HepG2 (cell line): ENCODE measurements at regions not wholly inside any gene's neighbourhood (a gene's known extent, or its start where the extent isn't known, plus 50 kb on each side); places are given as distances from the start of the nearest gene placed in this dataset.

Experiments used
- ATF7 ChIP-seq, 2 experiments: fragments of 450-650 bp in 1 of 2; sonication (generic) in 1 of 2; formaldehyde crosslinking in 1 of 2; IDR thresholded peaks; 2 replicates each; pipeline versions ENCODE4 v1.4.0 to v1.6.1; 2016 to 2020; ENCODE audit warnings: antibody characterized with exemption in 1 of 2, mild to moderate bottlenecking in 1 of 2, missing genetic modification reagents in 1 of 2
- GFI1 ChIP-seq: sonication (generic); formaldehyde crosslinking; IDR thresholded peaks from 2 replicates; pipeline ENCODE4 v1.5.0; 2020; ENCODE audit warnings: missing genetic modification reagents, mild to moderate bottlenecking, borderline replicate concordance
- KDM3A ChIP-seq: IDR thresholded peaks from 2 replicates; pipeline ENCODE4 v1.6.1; 2018; ENCODE audit warnings: low read depth, missing compliant biosample characterization
- MXD4 ChIP-seq: IDR thresholded peaks from 2 replicates; pipeline ENCODE4 v1.6.1; 2016; ENCODE audit warnings: mild to moderate bottlenecking, missing biosample characterization, missing genetic modification reagents
- NBN ChIP-seq: fragments of 450-650 bp; conservative IDR thresholded peaks from 2 replicates; pipeline ENCODE4 v1.6.1; 2017
- ZNF34 ChIP-seq: sonication (generic); formaldehyde crosslinking; IDR thresholded peaks from 2 replicates; pipeline ENCODE4 v1.4.0; 2020; ENCODE audit warnings: mild to moderate bottlenecking, missing genetic modification reagents, borderline replicate concordance
- ZNF343 ChIP-seq: sonication (generic); formaldehyde crosslinking; IDR thresholded peaks from 2 replicates; pipeline ENCODE4 v1.4.0; 2020; ENCODE audit warnings: mild to moderate bottlenecking, missing genetic modification reagents
- ZNF567 ChIP-seq: sonication (generic); formaldehyde crosslinking; IDR thresholded peaks from 2 replicates; pipeline ENCODE4 v1.8.1; 2023; ENCODE audit warnings: mild to moderate bottlenecking, missing genetic modification reagents, borderline replicate concordance
- TF ChIP-seq, protein P1 (sequence below): sonication (generic); formaldehyde crosslinking; IDR thresholded peaks from 2 replicates; pipeline ENCODE4 v1.8.0; 2022; ENCODE audit warnings: mild to moderate bottlenecking, missing genetic modification reagents; ENCODE audit not compliant: insufficient replicate concordance
- TF ChIP-seq, protein P2 (sequence below): IDR thresholded peaks from 2 replicates; pipeline ENCODE4 v1.6.1; 2016; ENCODE audit warnings: mild to moderate bottlenecking
- TF ChIP-seq, protein P3 (sequence below): sonication (generic); formaldehyde crosslinking; IDR thresholded peaks from 2 replicates; pipeline ENCODE4 v1.4.0; 2020; ENCODE audit warnings: missing genetic modification reagents, borderline replicate concordance
- TF ChIP-seq, protein P4 (sequence below): sonication (generic); formaldehyde crosslinking; IDR thresholded peaks from 2 replicates; pipeline ENCODE4 v1.9.0; 2021; ENCODE audit warnings: mild to moderate bottlenecking, missing genetic modification reagents
- TF ChIP-seq, protein P5 (sequence below): sonication (generic); formaldehyde crosslinking; IDR thresholded peaks from 2 replicates; pipeline ENCODE4 v1.9.0; 2022; ENCODE audit warnings: low read depth, missing genetic modification reagents

DNA sequence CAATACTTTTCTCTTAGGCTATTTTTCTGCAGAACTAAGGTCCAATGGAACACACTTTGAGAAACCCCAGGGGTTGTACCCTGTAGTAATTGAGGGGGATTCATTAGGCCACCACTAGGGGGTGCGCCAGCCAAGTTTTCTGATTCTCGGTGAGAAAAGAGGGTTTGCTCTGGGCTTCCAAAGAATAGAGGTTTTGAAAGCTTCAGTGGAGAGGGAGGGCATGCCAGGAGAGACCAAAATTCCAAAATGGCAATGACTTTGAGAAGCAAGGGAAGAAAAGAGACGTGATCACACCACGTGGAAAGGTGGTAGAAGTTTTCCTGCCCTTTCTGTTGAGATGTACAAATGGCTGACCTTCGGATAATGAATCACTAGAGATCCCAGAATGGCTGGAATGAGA is 323.3 kb downstream of the RPS6KC1 start (continued):
- TF ChIP-seq NBN: no peak
- no peak for TF ChIP-seq GFI1 (CRISPR knock-in tag)
- peak; percentile 63 for TF ChIP-seq KDM3A
- TF ChIP-seq MXD4 (CRISPR knock-in tag): 0 out of 2 replicates have a peak, but pooled peaks have one; percentile 39
- TF ChIP-seq, protein P1, sequence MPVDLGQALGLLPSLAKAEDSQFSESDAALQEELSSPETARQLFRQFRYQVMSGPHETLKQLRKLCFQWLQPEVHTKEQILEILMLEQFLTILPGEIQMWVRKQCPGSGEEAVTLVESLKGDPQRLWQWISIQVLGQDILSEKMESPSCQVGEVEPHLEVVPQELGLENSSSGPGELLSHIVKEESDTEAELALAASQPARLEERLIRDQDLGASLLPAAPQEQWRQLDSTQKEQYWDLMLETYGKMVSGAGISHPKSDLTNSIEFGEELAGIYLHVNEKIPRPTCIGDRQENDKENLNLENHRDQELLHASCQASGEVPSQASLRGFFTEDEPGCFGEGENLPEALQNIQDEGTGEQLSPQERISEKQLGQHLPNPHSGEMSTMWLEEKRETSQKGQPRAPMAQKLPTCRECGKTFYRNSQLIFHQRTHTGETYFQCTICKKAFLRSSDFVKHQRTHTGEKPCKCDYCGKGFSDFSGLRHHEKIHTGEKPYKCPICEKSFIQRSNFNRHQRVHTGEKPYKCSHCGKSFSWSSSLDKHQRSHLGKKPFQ (CRISPR knock-in tag): no peak
- no peak for TF ChIP-seq ATF7 (IDR thresholded peaks at IDR 0.05)
- TF ChIP-seq ATF7 (CRISPR knock-in tag; IDR thresholded peaks at IDR 0.05): no peak
- TF ChIP-seq ZNF34 (CRISPR knock-in tag): no peak
- TF ChIP-seq ZNF567: no peak
- TF ChIP-seq, protein P2, sequence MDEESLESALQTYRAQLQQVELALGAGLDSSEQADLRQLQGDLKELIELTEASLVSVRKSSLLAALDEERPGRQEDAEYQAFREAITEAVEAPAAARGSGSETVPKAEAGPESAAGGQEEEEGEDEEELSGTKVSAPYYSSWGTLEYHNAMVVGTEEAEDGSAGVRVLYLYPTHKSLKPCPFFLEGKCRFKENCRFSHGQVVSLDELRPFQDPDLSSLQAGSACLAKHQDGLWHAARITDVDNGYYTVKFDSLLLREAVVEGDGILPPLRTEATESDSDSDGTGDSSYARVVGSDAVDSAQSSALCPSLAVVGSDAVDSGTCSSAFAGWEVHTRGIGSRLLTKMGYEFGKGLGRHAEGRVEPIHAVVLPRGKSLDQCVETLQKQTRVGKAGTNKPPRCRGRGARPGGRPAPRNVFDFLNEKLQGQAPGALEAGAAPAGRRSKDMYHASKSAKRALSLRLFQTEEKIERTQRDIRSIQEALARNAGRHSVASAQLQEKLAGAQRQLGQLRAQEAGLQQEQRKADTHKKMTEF (CRISPR knock-in tag): peak; percentile 69
- TF ChIP-seq, protein P3, sequence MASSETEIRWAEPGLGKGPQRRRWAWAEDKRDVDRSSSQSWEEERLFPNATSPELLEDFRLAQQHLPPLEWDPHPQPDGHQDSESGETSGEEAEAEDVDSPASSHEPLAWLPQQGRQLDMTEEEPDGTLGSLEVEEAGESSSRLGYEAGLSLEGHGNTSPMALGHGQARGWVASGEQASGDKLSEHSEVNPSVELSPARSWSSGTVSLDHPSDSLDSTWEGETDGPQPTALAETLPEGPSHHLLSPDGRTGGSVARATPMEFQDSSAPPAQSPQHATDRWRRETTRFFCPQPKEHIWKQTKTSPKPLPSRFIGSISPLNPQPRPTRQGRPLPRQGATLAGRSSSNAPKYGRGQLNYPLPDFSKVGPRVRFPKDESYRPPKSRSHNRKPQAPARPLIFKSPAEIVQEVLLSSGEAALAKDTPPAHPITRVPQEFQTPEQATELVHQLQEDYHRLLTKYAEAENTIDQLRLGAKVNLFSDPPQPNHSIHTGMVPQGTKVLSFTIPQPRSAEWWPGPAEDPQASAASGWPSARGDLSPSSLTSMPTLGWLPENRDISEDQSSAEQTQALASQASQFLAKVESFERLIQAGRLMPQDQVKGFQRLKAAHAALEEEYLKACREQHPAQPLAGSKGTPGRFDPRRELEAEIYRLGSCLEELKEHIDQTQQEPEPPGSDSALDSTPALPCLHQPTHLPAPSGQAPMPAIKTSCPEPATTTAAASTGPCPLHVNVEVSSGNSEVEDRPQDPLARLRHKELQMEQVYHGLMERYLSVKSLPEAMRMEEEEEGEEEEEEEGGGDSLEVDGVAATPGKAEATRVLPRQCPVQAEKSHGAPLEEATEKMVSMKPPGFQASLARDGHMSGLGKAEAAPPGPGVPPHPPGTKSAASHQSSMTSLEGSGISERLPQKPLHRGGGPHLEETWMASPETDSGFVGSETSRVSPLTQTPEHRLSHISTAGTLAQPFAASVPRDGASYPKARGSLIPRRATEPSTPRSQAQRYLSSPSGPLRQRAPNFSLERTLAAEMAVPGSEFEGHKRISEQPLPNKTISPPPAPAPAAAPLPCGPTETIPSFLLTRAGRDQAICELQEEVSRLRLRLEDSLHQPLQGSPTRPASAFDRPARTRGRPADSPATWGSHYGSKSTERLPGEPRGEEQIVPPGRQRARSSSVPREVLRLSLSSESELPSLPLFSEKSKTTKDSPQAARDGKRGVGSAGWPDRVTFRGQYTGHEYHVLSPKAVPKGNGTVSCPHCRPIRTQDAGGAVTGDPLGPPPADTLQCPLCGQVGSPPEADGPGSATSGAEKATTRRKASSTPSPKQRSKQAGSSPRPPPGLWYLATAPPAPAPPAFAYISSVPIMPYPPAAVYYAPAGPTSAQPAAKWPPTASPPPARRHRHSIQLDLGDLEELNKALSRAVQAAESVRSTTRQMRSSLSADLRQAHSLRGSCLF (CRISPR knock-in tag): no peak
- TF ChIP-seq, protein P4, sequence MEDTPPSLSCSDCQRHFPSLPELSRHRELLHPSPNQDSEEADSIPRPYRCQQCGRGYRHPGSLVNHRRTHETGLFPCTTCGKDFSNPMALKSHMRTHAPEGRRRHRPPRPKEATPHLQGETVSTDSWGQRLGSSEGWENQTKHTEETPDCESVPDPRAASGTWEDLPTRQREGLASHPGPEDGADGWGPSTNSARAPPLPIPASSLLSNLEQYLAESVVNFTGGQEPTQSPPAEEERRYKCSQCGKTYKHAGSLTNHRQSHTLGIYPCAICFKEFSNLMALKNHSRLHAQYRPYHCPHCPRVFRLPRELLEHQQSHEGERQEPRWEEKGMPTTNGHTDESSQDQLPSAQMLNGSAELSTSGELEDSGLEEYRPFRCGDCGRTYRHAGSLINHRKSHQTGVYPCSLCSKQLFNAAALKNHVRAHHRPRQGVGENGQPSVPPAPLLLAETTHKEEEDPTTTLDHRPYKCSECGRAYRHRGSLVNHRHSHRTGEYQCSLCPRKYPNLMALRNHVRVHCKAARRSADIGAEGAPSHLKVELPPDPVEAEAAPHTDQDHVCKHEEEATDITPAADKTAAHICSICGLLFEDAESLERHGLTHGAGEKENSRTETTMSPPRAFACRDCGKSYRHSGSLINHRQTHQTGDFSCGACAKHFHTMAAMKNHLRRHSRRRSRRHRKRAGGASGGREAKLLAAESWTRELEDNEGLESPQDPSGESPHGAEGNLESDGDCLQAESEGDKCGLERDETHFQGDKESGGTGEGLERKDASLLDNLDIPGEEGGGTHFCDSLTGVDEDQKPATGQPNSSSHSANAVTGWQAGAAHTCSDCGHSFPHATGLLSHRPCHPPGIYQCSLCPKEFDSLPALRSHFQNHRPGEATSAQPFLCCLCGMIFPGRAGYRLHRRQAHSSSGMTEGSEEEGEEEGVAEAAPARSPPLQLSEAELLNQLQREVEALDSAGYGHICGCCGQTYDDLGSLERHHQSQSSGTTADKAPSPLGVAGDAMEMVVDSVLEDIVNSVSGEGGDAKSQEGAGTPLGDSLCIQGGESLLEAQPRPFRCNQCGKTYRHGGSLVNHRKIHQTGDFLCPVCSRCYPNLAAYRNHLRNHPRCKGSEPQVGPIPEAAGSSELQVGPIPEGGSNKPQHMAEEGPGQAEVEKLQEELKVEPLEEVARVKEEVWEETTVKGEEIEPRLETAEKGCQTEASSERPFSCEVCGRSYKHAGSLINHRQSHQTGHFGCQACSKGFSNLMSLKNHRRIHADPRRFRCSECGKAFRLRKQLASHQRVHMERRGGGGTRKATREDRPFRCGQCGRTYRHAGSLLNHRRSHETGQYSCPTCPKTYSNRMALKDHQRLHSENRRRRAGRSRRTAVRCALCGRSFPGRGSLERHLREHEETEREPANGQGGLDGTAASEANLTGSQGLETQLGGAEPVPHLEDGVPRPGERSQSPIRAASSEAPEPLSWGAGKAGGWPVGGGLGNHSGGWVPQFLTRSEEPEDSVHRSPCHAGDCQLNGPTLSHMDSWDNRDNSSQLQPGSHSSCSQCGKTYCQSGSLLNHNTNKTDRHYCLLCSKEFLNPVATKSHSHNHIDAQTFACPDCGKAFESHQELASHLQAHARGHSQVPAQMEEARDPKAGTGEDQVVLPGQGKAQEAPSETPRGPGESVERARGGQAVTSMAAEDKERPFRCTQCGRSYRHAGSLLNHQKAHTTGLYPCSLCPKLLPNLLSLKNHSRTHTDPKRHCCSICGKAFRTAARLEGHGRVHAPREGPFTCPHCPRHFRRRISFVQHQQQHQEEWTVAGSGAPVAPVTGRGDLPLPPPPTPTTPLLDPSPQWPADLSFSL (CRISPR knock-in tag): no peak
- TF ChIP-seq, protein P5, sequence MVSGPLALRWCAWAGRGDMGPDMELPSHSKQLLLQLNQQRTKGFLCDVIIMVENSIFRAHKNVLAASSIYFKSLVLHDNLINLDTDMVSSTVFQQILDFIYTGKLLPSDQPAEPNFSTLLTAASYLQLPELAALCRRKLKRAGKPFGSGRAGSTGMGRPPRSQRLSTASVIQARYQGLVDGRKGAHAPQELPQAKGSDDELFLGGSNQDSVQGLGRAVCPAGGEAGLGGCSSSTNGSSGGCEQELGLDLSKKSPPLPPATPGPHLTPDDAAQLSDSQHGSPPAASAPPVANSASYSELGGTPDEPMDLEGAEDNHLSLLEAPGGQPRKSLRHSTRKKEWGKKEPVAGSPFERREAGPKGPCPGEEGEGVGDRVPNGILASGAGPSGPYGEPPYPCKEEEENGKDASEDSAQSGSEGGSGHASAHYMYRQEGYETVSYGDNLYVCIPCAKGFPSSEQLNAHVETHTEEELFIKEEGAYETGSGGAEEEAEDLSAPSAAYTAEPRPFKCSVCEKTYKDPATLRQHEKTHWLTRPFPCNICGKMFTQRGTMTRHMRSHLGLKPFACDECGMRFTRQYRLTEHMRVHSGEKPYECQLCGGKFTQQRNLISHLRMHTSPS (CRISPR knock-in tag): no peak
- no peak for TF ChIP-seq ZNF343
